ENCODE measurements at regions not wholly inside any gene's neighbourhood (a gene's known extent, or its start where the extent isn't known, plus 50 kb on each side); places are given as distances from the start of the nearest gene placed in this dataset.

GRCh38 chr5:135702191-135702590 lies 123.4 kb upstream of the CXCL14 start:
- no peak for DNase-seq (ENCODE audit: low spot score)

- no peak for DNase-seq (ENCODE audit: low spot score)
These were observed 121.9 kb upstream of the CXCL14 start for GRCh38 chr5:135700731-135701130.

GRCh38 chr5:135697959-135698345 lies 119.2 kb upstream of the CXCL14 start:
- DNase-seq (ENCODE audit: low spot score), result no peak

GRCh38 chr5:135697251-135697958 lies 118.6 kb upstream of the CXCL14 start:
- DNase-seq (ENCODE audit: low spot score), result no peak

GRCh38 chr5:135696317-135696716 lies 117.5 kb upstream of the CXCL14 start:
- DNase-seq (ENCODE audit: low spot score), result no peak

- DNase-seq (ENCODE audit: low spot score), result no peak
These were observed 117.0 kb upstream of the CXCL14 start for GRCh38 chr5:135695656-135696313.

- no peak for DNase-seq (ENCODE audit: low spot score)
These were observed 116.1 kb upstream of the CXCL14 start for GRCh38 chr5:135694906-135695305.

- DNase-seq (ENCODE audit: low spot score), result no peak
These were observed 115.2 kb upstream of the CXCL14 start for GRCh38 chr5:135694012-135694411.

GRCh38 chr5:135693371-135693955 lies 114.7 kb upstream of the CXCL14 start:
- DNase-seq (ENCODE audit: low spot score), result no peak

- no peak for DNase-seq (ENCODE audit: low spot score)
These were observed 112.3 kb upstream of the CXCL14 start for GRCh38 chr5:135691044-135691443.

GRCh38 chr5:135690466-135690865 lies 111.7 kb upstream of the CXCL14 start:
- no peak for DNase-seq (ENCODE audit: low spot score)

- no peak for DNase-seq (ENCODE audit: low spot score)
These were observed 110.7 kb upstream of the CXCL14 start for GRCh38 chr5:135689506-135689905.

- DNase-seq (ENCODE audit: low spot score), result no peak
These were observed 109.6 kb upstream of the CXCL14 start for GRCh38 chr5:135688385-135688784.

GRCh38 chr5:135683189-135683588 lies 104.4 kb upstream of the CXCL14 start:
- no peak for DNase-seq (ENCODE audit: low spot score)

GRCh38 chr5:135680713-135681112 lies 101.9 kb upstream of the CXCL14 start:
- DNase-seq (ENCODE audit: low spot score), result no peak

GRCh38 chr5:135678640-135679268 lies 100.0 kb upstream of the CXCL14 start:
- no peak for DNase-seq (ENCODE audit: low spot score)

- DNase-seq (ENCODE audit: low spot score), result no peak
These were observed 93.2 kb upstream of the CXCL14 start for GRCh38 chr5:135671966-135672365.

- no peak for DNase-seq (ENCODE audit: low spot score)
These were observed 92.4 kb upstream of the CXCL14 start for GRCh38 chr5:135671052-135671705.

- no peak for DNase-seq (ENCODE audit: low spot score)
These were observed 91.8 kb upstream of the CXCL14 start for GRCh38 chr5:135670588-135670987.

GRCh38 chr5:135669416-135669815 lies 90.6 kb upstream of the CXCL14 start:
- DNase-seq (ENCODE audit: low spot score), result no peak

- no peak for DNase-seq (ENCODE audit: low spot score)
These were observed 88.9 kb upstream of the CXCL14 start for GRCh38 chr5:135667673-135668072.

- no peak for DNase-seq (ENCODE audit: low spot score)
These were observed 88.4 kb upstream of the CXCL14 start for GRCh38 chr5:135667204-135667603.

- no peak for DNase-seq (ENCODE audit: low spot score)
These were observed 83.9 kb upstream of the CXCL14 start for GRCh38 chr5:135662683-135663082.
